ENCODE measurements at regions not wholly inside any gene's neighbourhood (a gene's known extent, or its start where the extent isn't known, plus 50 kb on each side); places are given as distances from the start of the nearest gene placed in this dataset.

GRCh38 chr10:25104441-25104840 lies 70.4 kb upstream of the GPR158 start:
- H3K27ac ChIP-seq: no peak overlapping the region
- Mint-ChIP-seq H3K4me3 (no peak overlapping the region), H3K4me1 (peaks cover 2% of the 10 kb centered on the region), H3K27ac (no peak overlapping the region), H3K9me3 (no peaks in the 10 kb centered on the region), H3K36me3 (no peaks in the 10 kb centered on the region), H3K27me3 (ENCODE audit: insufficient read depth, low read depth) (no peaks in the 10 kb centered on the region)
- TF ChIP-seq CTCF (IDR thresholded peaks at IDR 0.05) (no peak), EZH2phosphoT487 (IDR thresholded peaks at IDR 0.05) (no peak), EZH2 (IDR thresholded peaks at IDR 0.05) (no peak)
- H3K9ac ChIP-seq: no peak overlapping the region
- no peaks in the 10 kb centered on the region for H3K9me3 ChIP-seq (ENCODE audit: low read depth)
- H3K4me3 ChIP-seq: no peak overlapping the region
- H3K79me2 ChIP-seq (ENCODE audit: low read depth): no peaks in the 10 kb centered on the region
- no peaks in the 10 kb centered on the region for H4K20me1 ChIP-seq (ENCODE audit: low read depth)
- no peaks in the 10 kb centered on the region for H3K27me3 ChIP-seq
- H3K4me1 ChIP-seq: no peaks in the 10 kb centered on the region
- H3F3A ChIP-seq (ENCODE audit: low read depth): no peaks in the 10 kb centered on the region
- no peak overlapping the region for H2AFZ ChIP-seq (replicated peaks)
- H3K4me2 ChIP-seq: no peak overlapping the region
- H3K36me3 ChIP-seq: no peaks in the 10 kb centered on the region
- DNase-seq (ENCODE audit: low spot score): no peak

- Histone ChIP-seq H3F3A (ENCODE audit: low read depth) (no peaks in the 10 kb centered on the region), H3K4me2 (no peak overlapping the region), H3K79me2 (ENCODE audit: low read depth) (no peaks in the 10 kb centered on the region), H3K27me3 (no peaks in the 10 kb centered on the region), H2AFZ (replicated peaks) (no peak overlapping the region), H3K4me1 (no peaks in the 10 kb centered on the region), H3K9ac (no peak overlapping the region), H3K36me3 (no peaks in the 10 kb centered on the region), H4K20me1 (ENCODE audit: low read depth) (no peaks in the 10 kb centered on the region), H3K4me3 (no peak overlapping the region), H3K9me3 (ENCODE audit: low read depth) (no peaks in the 10 kb centered on the region), H3K27ac (no peak overlapping the region)
- TF ChIP-seq EZH2phosphoT487 (IDR thresholded peaks at IDR 0.05) (no peak), EZH2 (IDR thresholded peaks at IDR 0.05) (no peak), CTCF (IDR thresholded peaks at IDR 0.05) (no peak)
- peaks cover 2% of the 10 kb centered on the region for H3K4me1 Mint-ChIP-seq
- no peaks in the 10 kb centered on the region for H3K36me3 Mint-ChIP-seq
- no peak overlapping the region for H3K4me3 Mint-ChIP-seq
- H3K9me3 Mint-ChIP-seq: no peaks in the 10 kb centered on the region
- no peaks in the 10 kb centered on the region for H3K27me3 Mint-ChIP-seq (ENCODE audit: insufficient read depth, low read depth)
- DNase-seq (ENCODE audit: low spot score): no peak
- no peak overlapping the region for H3K27ac Mint-ChIP-seq
Observed at GRCh38 chr10:25105262-25105661, 69.5 kb upstream of the GPR158 start.

- H3K36me3 Mint-ChIP-seq: no peaks in the 10 kb centered on the region
- no peaks in the 10 kb centered on the region for H3K27me3 ChIP-seq
- H3K79me2 ChIP-seq (ENCODE audit: low read depth): no peaks in the 10 kb centered on the region
- no peaks in the 10 kb centered on the region for H3K4me1 ChIP-seq
- no peak overlapping the region for H2AFZ ChIP-seq (replicated peaks)
- no peak for DNase-seq (ENCODE audit: low spot score)
- H3K4me1 Mint-ChIP-seq: peaks cover 2% of the 10 kb centered on the region
- H3K27ac ChIP-seq: no peak overlapping the region
- H4K20me1 ChIP-seq (ENCODE audit: low read depth): no peaks in the 10 kb centered on the region
- no peak overlapping the region for H3K27ac Mint-ChIP-seq
- no peak overlapping the region for H3K4me3 ChIP-seq
- TF ChIP-seq EZH2 (IDR thresholded peaks at IDR 0.05): no peak
- no peak for TF ChIP-seq CTCF (IDR thresholded peaks at IDR 0.05)
- no peaks in the 10 kb centered on the region for H3K9me3 Mint-ChIP-seq
- H3K9me3 ChIP-seq (ENCODE audit: low read depth): no peaks in the 10 kb centered on the region
- no peaks in the 10 kb centered on the region for H3K27me3 Mint-ChIP-seq (ENCODE audit: insufficient read depth, low read depth)
- H3F3A ChIP-seq (ENCODE audit: low read depth): no peaks in the 10 kb centered on the region
- no peak overlapping the region for H3K4me3 Mint-ChIP-seq
- H3K9ac ChIP-seq: no peak overlapping the region
- H3K4me2 ChIP-seq: no peak overlapping the region
- H3K36me3 ChIP-seq: no peaks in the 10 kb centered on the region
Observed at GRCh38 chr10:25105743-25106260, 69.0 kb upstream of the GPR158 start.
